ENCODE measurements at regions not wholly inside any gene's neighbourhood (a gene's known extent, or its start where the extent isn't known, plus 50 kb on each side); places are given as distances from the start of the nearest gene placed in this dataset.

- TF ChIP-seq CTCF (conservative IDR thresholded peaks at IDR 0.05; ENCODE audit: low read depth in 2 of 2) = no peak
- TF ChIP-seq EZH2phosphoT487 (IDR thresholded peaks at IDR 0.05; ENCODE audit: unreplicated experiment) = no peak
- TF ChIP-seq EZH2 (IDR thresholded peaks at IDR 0.05; ENCODE audit: low read depth, unreplicated experiment) = no peak
- TF ChIP-seq JUNB (IDR thresholded peaks at IDR 0.05; ENCODE audit: unreplicated experiment) = no peak
- no peak for TF ChIP-seq POLR2AphosphoS5 (IDR thresholded peaks at IDR 0.05; ENCODE audit: low read depth)
- TF ChIP-seq, protein P1, sequence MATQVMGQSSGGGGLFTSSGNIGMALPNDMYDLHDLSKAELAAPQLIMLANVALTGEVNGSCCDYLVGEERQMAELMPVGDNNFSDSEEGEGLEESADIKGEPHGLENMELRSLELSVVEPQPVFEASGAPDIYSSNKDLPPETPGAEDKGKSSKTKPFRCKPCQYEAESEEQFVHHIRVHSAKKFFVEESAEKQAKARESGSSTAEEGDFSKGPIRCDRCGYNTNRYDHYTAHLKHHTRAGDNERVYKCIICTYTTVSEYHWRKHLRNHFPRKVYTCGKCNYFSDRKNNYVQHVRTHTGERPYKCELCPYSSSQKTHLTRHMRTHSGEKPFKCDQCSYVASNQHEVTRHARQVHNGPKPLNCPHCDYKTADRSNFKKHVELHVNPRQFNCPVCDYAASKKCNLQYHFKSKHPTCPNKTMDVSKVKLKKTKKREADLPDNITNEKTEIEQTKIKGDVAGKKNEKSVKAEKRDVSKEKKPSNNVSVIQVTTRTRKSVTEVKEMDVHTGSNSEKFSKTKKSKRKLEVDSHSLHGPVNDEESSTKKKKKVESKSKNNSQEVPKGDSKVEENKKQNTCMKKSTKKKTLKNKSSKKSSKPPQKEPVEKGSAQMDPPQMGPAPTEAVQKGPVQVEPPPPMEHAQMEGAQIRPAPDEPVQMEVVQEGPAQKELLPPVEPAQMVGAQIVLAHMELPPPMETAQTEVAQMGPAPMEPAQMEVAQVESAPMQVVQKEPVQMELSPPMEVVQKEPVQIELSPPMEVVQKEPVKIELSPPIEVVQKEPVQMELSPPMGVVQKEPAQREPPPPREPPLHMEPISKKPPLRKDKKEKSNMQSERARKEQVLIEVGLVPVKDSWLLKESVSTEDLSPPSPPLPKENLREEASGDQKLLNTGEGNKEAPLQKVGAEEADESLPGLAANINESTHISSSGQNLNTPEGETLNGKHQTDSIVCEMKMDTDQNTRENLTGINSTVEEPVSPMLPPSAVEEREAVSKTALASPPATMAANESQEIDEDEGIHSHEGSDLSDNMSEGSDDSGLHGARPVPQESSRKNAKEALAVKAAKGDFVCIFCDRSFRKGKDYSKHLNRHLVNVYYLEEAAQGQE (IDR thresholded peaks at IDR 0.05; ENCODE audit: unreplicated experiment) = no peak
- TF ChIP-seq ZNF114 (CRISPR knock-in tag; IDR thresholded peaks at IDR 0.05) = no peak
These were observed 190.1 kb upstream of the KLF12 start for GRCh38 chr13:74324338-74324737.
